ENCODE measurements at regions not wholly inside any gene's neighbourhood (a gene's known extent, or its start where the extent isn't known, plus 50 kb on each side); places are given as distances from the start of the nearest gene placed in this dataset.

DNA sequence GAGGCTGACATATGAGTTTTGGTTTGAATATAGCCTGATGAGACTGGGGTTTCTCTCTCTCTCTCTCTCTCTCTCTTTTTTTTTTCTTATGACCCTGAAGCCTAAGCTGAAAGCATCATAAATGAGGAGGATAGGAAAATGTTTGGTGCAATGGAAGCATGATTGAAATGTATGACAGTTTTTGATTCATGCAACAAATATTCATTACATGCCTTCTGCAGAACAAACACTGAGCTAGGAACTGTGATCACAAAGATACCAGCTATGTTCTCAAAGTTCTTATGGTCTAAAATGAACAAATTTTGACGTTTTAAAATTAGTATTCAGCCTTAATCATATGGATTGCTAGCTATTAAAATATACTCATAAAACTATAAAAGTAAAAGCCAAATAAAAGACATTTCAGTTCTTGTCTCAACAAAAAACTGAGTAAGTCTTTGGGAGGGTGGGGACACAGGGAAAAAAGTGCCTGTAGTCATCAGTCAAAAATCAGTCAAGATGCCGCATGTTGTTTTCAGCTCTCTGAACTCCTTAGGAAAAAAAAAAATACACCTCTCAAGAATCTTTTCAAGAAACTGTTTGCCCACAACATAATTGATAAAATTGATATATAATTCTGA, 57.2 kb downstream of the NKX6-1 start:
- Histone ChIP-seq H3K27ac (no peak overlapping the region), H3K4me3 (no peak overlapping the region), H3K9me3 (replicated peaks in 1 of 11) (no peaks in the 10 kb centered on the region), H3K4me1 (no peaks in the 10 kb centered on the region), H3K4me2 (no peak overlapping the region), H3K9ac (no peak overlapping the region), H3K27me3 (no peaks in the 10 kb centered on the region), H3K36me3 (no peaks in the 10 kb centered on the region), H4K20me1 (no peaks in the 10 kb centered on the region)
- TF ChIP-seq Cebpa-rat (IDR thresholded peaks at IDR 0.05), result no peak

DNA sequence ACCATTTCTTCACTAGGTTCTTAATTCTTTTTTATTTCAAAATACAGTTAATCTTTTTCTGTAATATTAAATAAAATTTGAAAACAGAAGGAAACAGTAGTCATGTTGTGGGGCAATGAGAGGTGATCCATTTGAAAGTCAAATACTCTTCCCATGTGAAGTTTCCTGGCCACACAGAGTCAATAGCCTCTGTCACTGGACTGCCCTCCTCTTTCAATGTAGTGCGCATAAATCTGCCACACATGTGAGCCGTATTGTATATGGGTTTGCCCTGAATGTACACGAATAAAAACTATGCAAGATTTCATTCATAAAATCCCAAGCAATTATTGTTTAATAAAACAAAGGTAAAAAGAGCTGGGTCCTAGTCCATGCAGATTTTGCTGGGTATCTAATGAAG, 59.1 kb downstream of the NKX6-1 start:
- Histone ChIP-seq H3K4me3 (no peak overlapping the region), H3K27me3 (no peaks in the 10 kb centered on the region), H3K9me3 (replicated peaks in 1 of 11) (no peaks in the 10 kb centered on the region), H3K4me2 (no peak overlapping the region), H3K9ac (no peak overlapping the region), H3K4me1 (no peaks in the 10 kb centered on the region), H4K20me1 (no peaks in the 10 kb centered on the region), H3K27ac (no peak overlapping the region), H3K36me3 (no peaks in the 10 kb centered on the region)
- no peak for TF ChIP-seq Cebpa-rat (IDR thresholded peaks at IDR 0.05)

DNA sequence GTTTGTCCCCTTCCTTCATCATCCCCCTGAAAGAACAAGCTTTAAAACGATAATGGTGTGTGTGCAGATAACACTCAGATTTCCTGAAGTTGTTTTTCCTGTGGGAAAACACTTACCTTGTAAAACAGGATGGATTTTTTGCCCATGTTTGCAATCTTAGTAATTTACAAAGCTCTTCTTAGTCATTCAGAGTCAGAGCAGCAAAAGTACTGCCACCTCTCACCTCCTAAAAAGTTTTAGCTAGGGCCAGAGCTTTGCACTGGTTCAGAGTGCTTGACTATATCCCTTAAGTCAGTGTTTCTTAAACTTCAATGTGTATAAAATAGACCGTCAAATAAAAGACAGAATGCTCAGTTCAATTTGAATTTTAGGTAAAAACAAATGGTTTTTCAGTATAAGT, 62.3 kb downstream of the NKX6-1 start:
- H3K4me3 ChIP-seq, result no peak overlapping the region
- no peaks in the 10 kb centered on the region for H3K4me1 ChIP-seq
- no peaks in the 10 kb centered on the region for H3K9me3 ChIP-seq (replicated peaks in 1 of 11)
- no peak overlapping the region for H3K4me2 ChIP-seq
- H3K36me3 ChIP-seq, result no peaks in the 10 kb centered on the region
- no peaks in the 10 kb centered on the region for H4K20me1 ChIP-seq
- no peak overlapping the region for H3K27ac ChIP-seq
- H3K9ac ChIP-seq, result no peak overlapping the region
- H3K27me3 ChIP-seq, result no peaks in the 10 kb centered on the region
- TF ChIP-seq Cebpa-rat (IDR thresholded peaks at IDR 0.05), result no peak

DNA sequence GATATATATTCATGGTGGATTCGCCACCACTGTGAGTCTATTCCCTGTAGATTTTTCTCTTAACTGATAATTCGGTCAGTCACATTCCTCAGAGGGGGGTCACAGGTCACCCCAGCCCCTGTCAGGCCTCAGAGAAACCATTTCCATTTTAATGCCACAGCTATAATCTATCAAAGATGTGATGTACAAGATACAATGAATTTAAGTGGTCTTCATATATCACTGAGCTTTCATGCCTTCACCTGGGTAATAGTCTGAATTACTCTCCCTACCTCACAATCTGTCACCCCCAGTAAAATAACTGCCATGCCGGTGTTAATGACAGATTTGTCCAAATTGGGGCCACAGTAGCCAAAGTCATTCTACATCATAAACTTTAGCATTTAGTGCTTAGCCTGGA, 64.7 kb downstream of the NKX6-1 start:
- no peak for TF ChIP-seq Cebpa-rat (IDR thresholded peaks at IDR 0.05)
- no peaks in the 10 kb centered on the region for H3K9me3 ChIP-seq (replicated peaks in 1 of 11)

DNA sequence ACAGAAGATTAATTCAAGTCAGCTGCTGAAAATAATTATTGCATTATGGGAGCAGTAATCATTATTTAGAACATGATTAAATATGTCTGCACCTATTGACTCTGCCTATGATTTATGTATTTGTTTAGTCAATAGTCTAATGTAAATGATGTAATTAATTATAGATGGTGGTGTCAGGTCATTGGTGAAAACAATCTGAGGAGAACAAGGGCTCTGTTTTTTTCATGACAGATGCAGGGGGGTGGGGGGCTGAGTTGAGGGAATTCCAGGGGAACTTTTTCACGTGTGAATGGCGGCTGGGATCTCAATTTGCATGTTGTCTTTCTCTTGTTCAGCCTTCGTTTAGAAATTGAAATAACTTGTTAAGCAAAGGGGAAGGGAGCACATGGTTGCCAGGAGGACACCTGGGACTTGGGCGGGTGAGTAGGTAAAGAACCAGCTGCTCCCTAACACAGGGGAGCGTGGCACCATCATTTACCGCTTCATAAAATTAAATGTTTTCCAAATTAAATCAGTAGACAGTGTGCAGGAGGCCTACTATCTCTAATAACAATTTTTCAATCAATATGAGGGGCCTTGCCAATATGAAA, 65.4 kb downstream of the NKX6-1 start:
- H3K4me3 ChIP-seq, result no peak overlapping the region
- no peak for TF ChIP-seq Cebpa-rat (IDR thresholded peaks at IDR 0.05)
- H3K27me3 ChIP-seq, result no peaks in the 10 kb centered on the region
- no peak overlapping the region for H3K9ac ChIP-seq
- H3K4me1 ChIP-seq, result no peaks in the 10 kb centered on the region
- H3K9me3 ChIP-seq (replicated peaks in 1 of 11), result no peaks in the 10 kb centered on the region
- H3K4me2 ChIP-seq, result no peak overlapping the region
- no peaks in the 10 kb centered on the region for H3K36me3 ChIP-seq
- H3K27ac ChIP-seq, result no peak overlapping the region
- H4K20me1 ChIP-seq, result no peaks in the 10 kb centered on the region

More for the DNA sequence above, 64.7 kb downstream of the NKX6-1 start:
- Histone ChIP-seq H3K4me2 (no peak overlapping the region), H3K4me3 (no peak overlapping the region), H3K4me1 (no peaks in the 10 kb centered on the region), H3K27me3 (no peaks in the 10 kb centered on the region), H3K36me3 (no peaks in the 10 kb centered on the region), H3K27ac (no peak overlapping the region), H4K20me1 (no peaks in the 10 kb centered on the region), H3K9ac (no peak overlapping the region)

DNA sequence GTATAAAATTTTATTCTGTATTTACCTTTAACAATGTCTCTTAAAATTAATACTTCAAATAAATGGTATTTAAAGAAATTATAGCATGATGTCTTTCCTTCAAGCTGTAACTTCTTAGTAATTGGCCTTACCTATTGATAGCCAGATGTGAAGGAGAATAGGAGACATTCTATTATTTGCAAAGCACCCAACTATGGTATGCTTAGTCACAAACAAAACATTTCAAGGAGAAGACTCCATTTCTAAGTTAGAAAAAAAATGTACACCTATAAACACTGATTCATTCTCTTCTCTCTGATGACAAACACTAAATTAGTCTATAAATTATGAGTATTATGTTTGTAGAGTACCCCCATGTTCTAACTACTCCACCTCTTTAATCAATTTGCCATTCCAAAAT, 66.4 kb downstream of the NKX6-1 start:
- no peaks in the 10 kb centered on the region for H3K9me3 ChIP-seq (replicated peaks in 1 of 11)
- H3K36me3 ChIP-seq, result no peaks in the 10 kb centered on the region
- H3K4me2 ChIP-seq, result no peak overlapping the region
- no peaks in the 10 kb centered on the region for H3K4me1 ChIP-seq
- no peak overlapping the region for H3K4me3 ChIP-seq
- H3K27me3 ChIP-seq, result no peaks in the 10 kb centered on the region
- H3K9ac ChIP-seq, result no peak overlapping the region
- no peak overlapping the region for H3K27ac ChIP-seq
- H4K20me1 ChIP-seq, result no peaks in the 10 kb centered on the region
- no peak for TF ChIP-seq Cebpa-rat (IDR thresholded peaks at IDR 0.05)

DNA sequence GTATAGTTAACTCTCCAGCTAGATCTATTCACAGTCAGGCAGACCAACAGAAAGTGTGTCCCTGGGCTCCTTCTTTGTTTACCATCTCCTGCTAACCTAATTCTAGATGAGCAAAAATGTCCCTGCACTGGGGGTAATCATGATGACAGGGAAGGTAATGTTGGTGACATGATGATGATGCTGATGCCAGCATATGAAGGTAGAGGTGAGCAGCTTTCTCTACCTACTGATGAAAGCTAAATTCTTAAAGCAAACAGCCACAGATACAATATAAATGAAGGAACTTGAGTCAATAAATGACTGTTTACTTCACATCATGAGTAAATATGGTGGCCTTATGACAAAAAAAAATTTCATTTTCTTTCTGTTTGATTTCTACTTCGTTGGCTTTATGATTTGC, 78.5 kb downstream of the NKX6-1 start:
- H3K27ac ChIP-seq, result no peak overlapping the region
- TF ChIP-seq Cebpa-rat (IDR thresholded peaks at IDR 0.05), result no peak

DNA sequence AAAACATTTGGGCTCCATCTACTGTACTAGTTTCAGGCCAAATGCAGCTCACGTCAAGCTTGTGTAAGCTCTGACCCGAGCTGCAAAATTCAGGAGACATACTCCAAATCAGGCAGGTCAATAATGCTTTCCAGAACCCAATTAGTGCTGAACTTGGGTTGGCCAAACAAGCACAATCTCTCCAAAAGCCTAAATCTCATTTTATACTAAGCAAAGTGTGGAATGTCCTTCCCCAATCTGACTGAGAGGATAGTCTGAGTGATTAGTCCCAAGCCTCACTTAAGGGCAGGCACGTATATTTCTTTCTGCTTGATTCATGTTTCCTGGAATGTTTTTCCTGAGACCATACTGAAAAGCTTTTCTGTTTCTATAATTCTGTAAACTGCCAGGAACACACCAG, 79.9 kb downstream of the NKX6-1 start:
- Histone ChIP-seq H4K20me1 (no peaks in the 10 kb centered on the region), H3K9me3 (replicated peaks in 1 of 11) (no peaks in the 10 kb centered on the region), H3K4me3 (no peak overlapping the region), H3K9ac (no peak overlapping the region), H3K27me3 (no peaks in the 10 kb centered on the region), H3K4me1 (no peaks in the 10 kb centered on the region), H3K36me3 (no peaks in the 10 kb centered on the region), H3K27ac (no peak overlapping the region), H3K4me2 (no peak overlapping the region)
- TF ChIP-seq Cebpa-rat (IDR thresholded peaks at IDR 0.05), result no peak

More for the DNA sequence above, 78.5 kb downstream of the NKX6-1 start:
- no peak overlapping the region for H3K4me2 ChIP-seq
- peaks cover 0 to 4% (median 0%) of the 10 kb centered on the region in 11 experiments; a peak in 2 of 22 replicates for H3K9me3 ChIP-seq (replicated peaks in 1 of 11)
- no peaks in the 10 kb centered on the region for H4K20me1 ChIP-seq
- H3K36me3 ChIP-seq, result no peaks in the 10 kb centered on the region
- no peaks in the 10 kb centered on the region for H3K4me1 ChIP-seq
- H3K27me3 ChIP-seq, result no peaks in the 10 kb centered on the region
- no peak overlapping the region for H3K4me3 ChIP-seq
- no peak overlapping the region for H3K9ac ChIP-seq

DNA sequence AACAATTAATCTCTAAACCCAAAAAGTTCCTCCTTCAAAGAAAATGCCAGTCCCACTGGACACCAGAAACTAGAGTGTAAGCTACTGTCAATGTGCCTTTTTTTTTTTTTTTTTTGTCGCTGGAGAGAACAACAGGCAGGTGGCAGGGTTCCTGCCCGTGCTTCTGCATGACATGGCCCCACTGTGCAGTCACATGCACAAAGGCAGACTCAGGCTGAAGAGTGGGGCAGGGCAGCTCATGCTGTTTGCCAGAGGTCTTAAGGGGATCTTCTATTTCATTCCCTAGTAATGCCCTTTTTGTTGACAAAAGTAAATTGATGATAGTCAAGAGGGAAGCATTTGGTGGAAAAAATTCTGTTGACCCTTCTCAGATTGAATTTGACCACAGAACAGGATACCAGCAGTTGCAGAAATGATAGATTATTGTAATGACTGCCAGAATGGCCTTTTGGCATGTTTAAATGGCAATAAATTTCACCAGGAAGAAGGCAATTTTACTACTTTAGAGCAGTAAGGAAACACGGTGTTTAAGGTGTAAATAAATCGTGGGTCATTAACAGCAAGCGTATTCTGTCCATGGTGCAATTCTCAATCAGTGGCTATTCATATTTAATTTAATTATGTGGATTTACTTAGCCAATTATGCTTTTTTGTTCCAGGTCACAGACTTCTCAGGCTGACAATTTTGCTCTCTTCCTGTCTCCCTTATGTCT, 80.9 kb downstream of the NKX6-1 start:
- Histone ChIP-seq H3K4me3 (no peak overlapping the region), H4K20me1 (no peaks in the 10 kb centered on the region), H3K36me3 (no peaks in the 10 kb centered on the region), H3K9me3 (replicated peaks in 1 of 11) (no peaks in the 10 kb centered on the region), H3K4me1 (no peaks in the 10 kb centered on the region), H3K27me3 (no peaks in the 10 kb centered on the region), H3K9ac (no peak overlapping the region), H3K27ac (no peak overlapping the region), H3K4me2 (no peak overlapping the region)
- TF ChIP-seq Cebpa-rat (IDR thresholded peaks at IDR 0.05), result no peak

DNA sequence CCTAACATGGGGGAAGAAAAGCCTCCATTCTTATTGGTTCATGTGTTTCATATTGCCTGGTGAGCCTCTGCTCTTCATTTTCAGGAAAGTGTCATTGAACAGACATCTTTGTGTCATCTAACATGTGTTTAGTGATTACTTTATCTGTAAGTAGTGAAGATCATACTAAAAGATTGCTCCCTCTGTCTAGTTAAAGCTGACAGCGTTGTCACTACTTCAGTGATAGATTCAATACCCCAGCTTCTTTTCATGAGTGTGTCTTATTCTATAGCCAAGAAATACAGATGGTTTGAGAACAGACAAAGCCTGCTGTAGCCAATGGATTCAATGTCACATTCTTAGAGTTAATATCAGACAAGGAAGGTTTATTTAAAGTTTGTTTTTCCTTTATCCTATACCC, 85.1 kb downstream of the NKX6-1 start:
- H3K9ac ChIP-seq, result no peak overlapping the region
- H3K4me1 ChIP-seq, result no peaks in the 10 kb centered on the region
- H3K36me3 ChIP-seq, result no peaks in the 10 kb centered on the region
- H4K20me1 ChIP-seq, result no peaks in the 10 kb centered on the region
- no peak for TF ChIP-seq Cebpa-rat (IDR thresholded peaks at IDR 0.05)
- H3K27me3 ChIP-seq, result no peaks in the 10 kb centered on the region
- no peaks in the 10 kb centered on the region for H3K9me3 ChIP-seq (replicated peaks in 1 of 11)
- H3K4me3 ChIP-seq, result no peak overlapping the region
- no peak overlapping the region for H3K27ac ChIP-seq
- H3K4me2 ChIP-seq, result no peak overlapping the region

Measured in BLaER1 treated with 17β-estradiol and CSF1 and Interleukin-3, amounts not matched to agents 10 nM and 100 nM (cell line).